OCI-M1 (cell line): ENCODE measurements at regions not wholly inside any gene's neighbourhood (a gene's known extent, or its start where the extent isn't known, plus 50 kb on each side); places are given as distances from the start of the nearest gene placed in this dataset.

Source experiments
- DNase-seq: peaks from one replicate; lab custom pipeline; 2025; lab: John Stamatoyannopoulos, UW

DNA sequence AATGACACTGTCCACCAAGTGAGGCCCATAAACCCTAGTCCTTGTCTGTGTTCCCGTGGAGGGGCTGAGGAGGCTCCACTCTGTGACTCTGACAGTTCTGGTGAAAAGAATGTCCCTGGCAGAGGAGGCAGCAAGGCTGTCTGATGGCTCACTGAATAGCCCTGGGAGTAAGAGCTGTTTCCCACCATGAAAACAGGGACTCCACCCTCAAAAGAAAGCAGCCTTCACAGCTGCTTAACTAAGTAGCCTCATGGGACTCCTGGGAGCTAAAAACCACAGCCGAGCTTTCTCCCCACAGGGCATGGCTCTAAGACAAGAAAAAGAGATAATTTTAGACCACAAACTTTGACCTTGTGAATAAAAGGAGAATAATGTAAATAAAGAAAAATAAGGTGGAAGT lies 135.1 kb upstream of the FRY start:
- DNase-seq = peak; percentile 64

- DNase-seq = peak; percentile 4
Measured at GRCh38 chr13:31898378-31899071, 133.0 kb upstream of the FRY start.

- no peak for DNase-seq
Measured at GRCh38 chr13:31901985-31902384, 129.6 kb upstream of the FRY start.

DNA sequence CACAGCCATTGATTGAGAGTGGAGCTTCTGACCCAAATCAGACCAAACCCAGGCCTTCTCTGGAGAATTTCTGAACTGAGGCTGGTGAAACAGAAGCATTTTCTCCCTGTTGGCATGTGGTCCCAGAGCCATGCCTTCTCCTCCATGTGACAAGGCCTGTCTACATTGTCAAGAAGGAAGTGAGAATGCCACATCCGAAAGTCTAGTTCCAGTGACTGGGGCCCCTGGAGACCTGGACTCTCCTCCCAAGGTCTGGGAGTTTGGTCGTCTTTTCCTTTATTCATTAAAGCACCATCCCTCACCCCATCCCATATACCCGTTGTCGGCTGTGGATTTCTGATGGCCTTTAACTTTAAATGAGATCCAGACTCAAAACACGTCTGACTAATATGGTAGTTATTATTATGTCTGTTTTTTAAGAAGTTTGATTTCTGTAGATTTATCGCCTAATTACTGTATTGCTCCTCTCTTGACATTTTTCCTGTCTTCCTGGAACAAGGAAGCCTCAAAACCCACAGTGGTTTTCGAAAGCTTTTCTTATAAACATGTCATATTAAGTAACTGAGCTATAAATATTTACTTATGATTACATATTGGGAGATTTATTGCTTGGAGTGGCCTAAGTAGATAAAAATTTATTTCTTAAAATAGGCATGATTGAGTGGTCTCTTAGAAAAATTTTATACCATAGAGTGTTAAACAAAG lies 128.3 kb upstream of the FRY start:
- no peak for DNase-seq

DNA sequence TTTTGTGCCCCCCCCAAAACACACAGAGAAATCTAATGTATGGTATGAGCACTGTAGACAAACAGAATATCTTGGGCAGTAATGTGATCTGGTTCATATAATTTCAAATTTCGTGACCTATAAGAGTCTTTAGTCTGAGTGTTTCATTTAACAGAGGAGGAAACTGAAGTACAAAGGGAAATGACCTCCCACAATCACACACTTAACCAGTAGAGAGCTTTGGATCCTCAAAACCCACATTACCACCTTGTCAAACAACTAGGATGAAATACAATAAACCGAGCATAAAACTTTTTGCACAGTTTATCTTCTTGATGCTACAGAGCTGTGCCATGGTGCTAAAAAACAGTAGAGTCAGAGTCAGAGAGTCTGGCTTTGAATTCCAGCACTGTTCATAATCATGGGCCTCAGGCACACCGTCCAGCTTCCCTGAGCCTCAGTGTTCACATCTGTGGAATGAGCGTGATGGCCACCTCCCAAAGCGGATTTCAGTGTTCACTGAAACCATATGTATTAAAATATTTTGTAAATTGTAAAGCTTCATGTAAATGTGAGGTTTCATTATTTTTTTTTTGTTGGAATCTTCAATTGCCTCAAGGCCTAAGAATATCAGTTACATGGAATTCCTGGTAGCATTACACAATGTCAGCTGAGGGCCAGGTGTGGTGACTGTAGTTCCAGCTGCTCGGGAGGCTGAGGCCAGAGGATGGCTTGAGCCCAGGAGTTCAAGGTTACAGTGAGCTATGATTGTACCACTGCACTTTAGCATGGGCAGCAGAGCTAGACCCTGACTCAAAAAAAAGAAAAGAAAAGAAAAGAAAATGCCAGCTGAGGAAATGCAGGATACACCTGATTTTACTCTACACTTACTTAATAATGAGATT lies 126.4 kb upstream of the FRY start:
- no peak for DNase-seq

DNA sequence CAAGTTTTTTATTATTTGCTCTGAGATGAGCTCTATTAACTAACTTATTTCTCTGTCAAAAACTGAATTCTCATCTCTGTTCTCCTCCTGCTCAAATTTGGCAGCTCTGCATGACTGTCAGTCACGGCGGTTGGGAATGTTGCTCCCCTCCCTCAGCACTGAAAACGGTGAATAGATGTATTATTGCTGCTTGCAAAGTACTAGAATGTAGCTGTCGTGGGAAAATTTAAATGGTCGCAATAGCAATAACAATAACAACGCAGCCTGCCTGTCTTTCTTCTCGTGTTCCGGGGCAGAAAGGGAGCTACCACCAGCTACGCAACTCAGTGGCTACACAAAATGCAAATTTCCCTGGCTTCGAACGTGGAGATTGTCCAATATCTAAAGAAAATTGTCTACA lies 125.6 kb upstream of the FRY start:
- DNase-seq = no peak

- peak; percentile 40 for DNase-seq
Measured at GRCh38 chr13:31908696-31909411, 122.7 kb upstream of the FRY start.

GRCh38 chr13:31909864-31910551 lies 121.6 kb upstream of the FRY start:
- DNase-seq = peak; percentile 67

GRCh38 chr13:31910633-31911032 lies 120.9 kb upstream of the FRY start:
- no peak for DNase-seq

GRCh38 chr13:31912647-31913401 lies 118.8 kb upstream of the FRY start:
- no peak for DNase-seq

DNA sequence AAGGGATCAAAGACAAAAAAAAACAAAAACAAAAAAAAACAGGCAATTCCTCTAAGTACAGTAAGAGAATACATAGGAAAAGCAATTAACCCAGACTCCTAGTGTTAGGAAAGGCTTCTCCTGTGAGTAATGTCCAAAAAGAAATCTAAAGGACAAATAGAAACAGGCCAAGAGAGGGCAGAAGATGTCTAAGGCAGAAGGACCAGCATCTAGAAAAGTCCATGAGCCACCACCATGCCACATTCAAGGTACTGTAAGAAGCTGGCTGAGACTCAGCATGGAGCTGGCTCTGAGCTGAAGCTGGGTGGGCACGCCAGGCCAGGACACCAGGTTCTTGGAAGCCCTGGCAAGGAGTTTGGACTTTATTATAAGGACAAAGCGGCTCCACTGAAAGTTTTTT lies 118.1 kb upstream of the FRY start:
- DNase-seq = peak; percentile 8

DNA sequence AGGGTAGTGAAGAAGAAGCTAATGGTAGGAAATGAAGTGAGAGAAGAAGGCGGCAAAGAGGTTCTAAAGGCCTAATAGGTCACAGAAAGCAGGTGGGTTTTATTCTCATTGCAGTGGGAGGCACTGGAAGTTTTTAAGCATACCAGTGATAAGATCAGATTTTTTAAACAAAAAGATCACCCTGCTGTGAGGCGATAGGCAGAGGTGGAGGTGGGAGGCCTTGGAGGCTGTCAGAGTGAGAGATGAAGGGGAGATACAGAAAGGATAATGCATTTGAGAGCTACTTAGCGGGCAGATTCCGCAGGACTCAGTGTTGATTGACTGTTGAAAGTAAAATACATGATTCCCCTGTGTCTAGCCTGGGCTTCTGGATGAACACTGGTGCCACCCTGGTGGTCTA lies 116.7 kb upstream of the FRY start:
- DNase-seq = no peak

DNA sequence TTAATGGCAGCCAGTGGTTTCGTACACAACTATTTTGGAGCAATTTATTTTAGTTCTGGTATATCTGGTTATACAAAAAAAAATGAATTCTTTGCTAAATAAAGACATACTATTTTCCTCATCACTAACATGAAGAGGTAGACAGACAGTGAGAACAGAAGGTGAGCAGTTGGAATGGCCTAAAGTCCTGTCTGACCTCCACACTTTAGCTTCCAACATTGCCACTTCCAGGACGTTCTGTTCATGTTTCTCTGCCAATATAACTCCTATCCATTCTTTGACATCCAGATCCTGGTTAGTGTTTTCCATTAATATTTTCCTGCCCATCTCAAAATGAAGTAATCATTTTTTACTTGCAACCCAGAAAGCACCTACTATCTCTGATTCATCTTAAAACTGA lies 112.9 kb upstream of the FRY start:
- no peak for DNase-seq

- DNase-seq = no peak
Measured at GRCh38 chr13:31919241-31919640, 112.3 kb upstream of the FRY start.

GRCh38 chr13:31919971-31920726 lies 111.4 kb upstream of the FRY start:
- peak; percentile 28 for DNase-seq

DNA sequence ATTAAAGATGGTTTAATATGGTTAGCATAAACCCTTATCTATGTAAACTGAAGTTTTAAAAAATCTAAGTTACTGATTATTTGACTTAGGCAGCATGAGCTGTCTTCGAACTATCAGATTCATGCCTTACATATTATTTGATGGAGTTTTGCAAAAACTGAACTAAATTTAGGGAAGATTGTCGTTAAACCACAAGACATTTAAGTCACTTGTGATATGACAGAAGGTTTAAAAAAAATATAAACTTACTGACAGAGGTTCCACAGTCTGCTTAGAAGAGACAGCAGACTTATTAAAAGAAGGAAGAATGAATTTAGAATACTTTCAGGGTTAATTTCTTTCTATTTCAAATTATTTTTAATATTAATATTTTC lies 110.9 kb upstream of the FRY start:
- no peak for DNase-seq

- DNase-seq = no peak
Measured at GRCh38 chr13:31922724-31923123, 108.8 kb upstream of the FRY start.

DNA sequence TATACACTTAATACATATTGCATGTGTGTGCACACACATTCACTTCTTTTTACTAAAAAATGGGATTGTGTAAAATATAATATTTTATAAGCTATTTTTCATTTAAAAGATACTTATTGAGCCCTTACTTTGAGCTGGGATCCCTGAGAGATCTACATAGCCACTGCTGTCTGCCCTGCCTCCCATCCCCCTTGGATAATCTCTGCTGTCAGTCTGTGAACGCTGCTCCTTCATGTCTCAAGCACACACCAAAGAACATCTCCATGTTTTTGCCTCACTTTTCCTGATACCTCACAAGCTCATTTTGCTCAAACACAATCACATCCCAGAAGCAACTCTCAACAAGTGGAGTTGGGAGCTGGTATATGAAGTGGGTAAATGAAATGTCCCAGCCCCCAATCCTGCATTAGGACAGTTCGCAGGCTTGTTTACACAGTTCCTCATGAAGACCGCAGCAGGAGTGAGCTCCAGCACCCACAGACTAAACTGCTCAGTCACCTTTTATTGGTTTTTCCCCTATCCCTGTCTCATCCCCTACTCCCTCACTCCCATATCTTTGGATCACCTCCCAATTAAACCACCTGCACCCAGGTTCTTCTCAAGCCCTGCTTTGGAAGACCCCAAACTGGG lies 108.3 kb upstream of the FRY start:
- no peak for DNase-seq

- DNase-seq = no peak
Measured at GRCh38 chr13:31925079-31925478, 106.5 kb upstream of the FRY start.

DNA sequence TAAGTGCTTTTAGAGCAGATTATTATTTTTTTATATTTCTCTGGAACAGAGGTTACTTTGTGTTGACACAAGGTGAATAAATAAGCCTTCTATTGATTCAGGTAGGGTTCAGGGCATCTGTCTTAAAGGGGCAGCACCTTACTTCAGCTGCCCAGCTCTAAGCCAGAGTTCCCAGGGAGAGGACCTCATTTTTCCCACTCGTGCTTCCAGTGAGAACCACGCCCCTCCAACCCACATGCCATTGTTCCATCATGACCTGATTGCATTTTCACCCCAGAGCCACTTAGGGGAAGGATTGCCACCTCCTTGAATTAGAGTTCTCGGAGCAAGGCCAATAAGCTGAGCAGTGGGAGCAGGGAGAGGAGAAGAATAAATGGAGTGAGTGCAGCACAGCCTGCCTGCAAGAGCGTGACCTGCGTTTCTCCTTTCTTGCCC lies 104.3 kb upstream of the FRY start:
- DNase-seq = no peak
